GM12873 (cell line): ENCODE measurements at regions not wholly inside any gene's neighbourhood (a gene's known extent, or its start where the extent isn't known, plus 50 kb on each side); places are given as distances from the start of the nearest gene placed in this dataset.

ENCODE experiments used
- CTCF ChIP-seq: IDR thresholded peaks from 2 replicates; pipeline ENCODE4 v1.5.1; 2012; ENCODE audit warnings: low read depth, mild to moderate bottlenecking, moderate library complexity, low read length, control low read depth; ENCODE audit not compliant: insufficient read depth; ENCODE audit errors: missing control alignments

- TF ChIP-seq CTCF: no peak
Observed at GRCh38 chr19:30272554-30272953, 99.6 kb upstream of the ZNF536 start.

- TF ChIP-seq CTCF: no peak
Observed at GRCh38 chr19:30273184-30273583, 99.0 kb upstream of the ZNF536 start.

GRCh38 chr19:30274987-30275386, 97.2 kb upstream of the ZNF536 start:
- no peak for TF ChIP-seq CTCF

- no peak for TF ChIP-seq CTCF
Observed at GRCh38 chr19:30276011-30276882, 95.9 kb upstream of the ZNF536 start.

- TF ChIP-seq CTCF: no peak
Observed at GRCh38 chr19:30276883-30277280, 95.3 kb upstream of the ZNF536 start.

GRCh38 chr19:30277941-30278881, 94.0 kb upstream of the ZNF536 start:
- TF ChIP-seq CTCF: no peak

GRCh38 chr19:30278882-30279254, 93.3 kb upstream of the ZNF536 start:
- no peak for TF ChIP-seq CTCF
